Aorta (tissue), 5 donors: ENCODE measurements at regions not wholly inside any gene's neighbourhood (a gene's known extent, or its start where the extent isn't known, plus 50 kb on each side); places are given as distances from the start of the nearest gene placed in this dataset.

ENCODE experiments used
- ATAC-seq: fragments of 200-7000 bp; cut with Tn5 transposase; one replicate; pipeline ENCODE4 v1.9.1; 2022; ENCODE audit warnings: moderate library complexity; ENCODE audit not compliant: low FRiP score
- DNase-seq, 2 donors: peaks; one replicate each; pipeline ENCODE4 v3.0.0-alpha.2; 2020
- H3K27ac ChIP-seq, 2 donors: one replicate each; pipeline ENCODE4 v1.5.1; 2013; ENCODE audit warnings: low read length in 2 of 2, mild to moderate bottlenecking in 2 of 2, moderate library complexity in 2 of 2, control low read depth in 1 of 2, inconsistent platforms in 1 of 2, low read depth in 1 of 2
- H3K27me3 ChIP-seq, 2 donors: one replicate each; pipeline ENCODE4 v1.6.1; 2013; ENCODE audit warnings: control low read depth in 1 of 2, low read length in 1 of 2, mild to moderate bottlenecking in 1 of 2, moderate library complexity in 1 of 2; ENCODE audit not compliant: insufficient read depth in 2 of 2, control insufficient read depth in 1 of 2
- H3K36me3 ChIP-seq, 2 donors: one replicate each; pipeline ENCODE4 v1.6.1; 2013; ENCODE audit warnings: control low read depth in 1 of 2, low read length in 1 of 2, mild to moderate bottlenecking in 1 of 2; ENCODE audit not compliant: insufficient read depth in 2 of 2, control insufficient read depth in 1 of 2
- H3K4me1 ChIP-seq, 2 donors: one replicate each; pipeline ENCODE4 v1.6.1; 2013; ENCODE audit warnings: low read length in 2 of 2, control low read depth in 1 of 2, mild to moderate bottlenecking in 1 of 2, moderate library complexity in 1 of 2; ENCODE audit not compliant: insufficient read depth in 2 of 2, control insufficient read depth in 1 of 2
- H3K4me3 ChIP-seq, 2 donors: one replicate each; pipeline ENCODE4 v1.5.1; 2013; ENCODE audit warnings: low read length in 2 of 2, control low read depth in 1 of 2, mild to moderate bottlenecking in 1 of 2
- H3K9me3 ChIP-seq: one replicate; pipeline ENCODE4 v1.6.1; 2013; ENCODE audit warnings: mild to moderate bottlenecking, low read length; ENCODE audit not compliant: control insufficient read depth
- WGBS, 2 donors: extraction: QIAGEN DNeasy Blood & Tissue Kit; methylation state at CpG; one replicate each; pipeline ENCODE4 v1.1.7; 2013; 5-methylcytosine and 5-hydroxymethylcytosine counted together
- intact Hi-C, 2 donors: fragments of 100-400 bp; cut with DNase I; formaldehyde crosslinking; loops; one replicate each; pipeline versions ENCODE4 v1.14.2 to v1.15.0; 2022
- donor health status: healthy with polysubstance abuse.
- donor health status: Bipolar disorder and iron deficiency.
- donor health status: DM: no; HTN: no; CAD: no.
- donor health status: DM: no; HTN: no; CAD: no.
- donor health status: DM: yes; HTN: yes; CAD: no.

DNA sequence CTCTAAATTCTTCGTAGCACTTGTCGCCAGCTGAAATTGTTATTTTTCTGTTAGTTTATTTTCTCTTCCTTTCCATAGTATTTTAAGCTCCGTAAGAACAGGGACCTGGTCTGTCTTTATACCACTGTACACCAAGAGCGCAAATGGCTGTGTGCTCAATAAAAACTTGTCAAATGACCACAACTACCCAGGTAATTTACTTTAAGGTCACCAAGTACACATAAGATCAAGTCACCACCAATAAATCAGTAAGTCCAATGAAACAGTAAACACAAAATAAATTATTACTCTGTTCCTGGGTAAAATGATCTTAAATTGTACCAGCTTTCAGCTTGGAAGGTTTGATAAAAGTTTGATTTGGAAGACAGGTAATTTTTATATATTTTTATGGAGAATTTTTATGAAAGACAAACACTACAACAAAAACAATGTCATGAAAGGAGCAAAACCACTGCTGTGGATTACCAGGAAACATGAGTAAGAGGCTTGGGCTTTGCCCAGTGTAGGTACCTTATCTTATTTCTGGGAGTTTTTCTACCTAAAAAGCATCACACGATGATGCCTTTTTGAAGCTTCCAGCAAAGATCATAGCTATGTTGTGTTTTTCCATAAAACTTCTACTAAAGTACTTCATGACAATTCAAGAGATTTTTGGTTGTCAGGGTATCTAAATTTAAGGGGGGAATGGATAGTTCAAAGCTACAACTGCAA is 406.8 kb downstream of the SHQ1 start:
- DNase-seq: no peak
- 73 to 82% methylated on average over 5 of the region's 5 CpGs for WGBS, 2 donors
- no peaks in the 10 kb centered on the region for H3K9me3 ChIP-seq
- peaks cover 0 to 2% of the 10 kb centered on the region in 2 donors for H3K4me1 ChIP-seq
- no peak for ATAC-seq
- no peaks in the 10 kb centered on the region for H3K27me3 ChIP-seq
- H3K36me3 ChIP-seq: no peaks in the 10 kb centered on the region
- no peak overlapping the region for H3K4me3 ChIP-seq
- H3K27ac ChIP-seq: no peak overlapping the region
- intact Hi-C loops: loop anchor here in 1 of 2 donors (10.0 kb wide), 1 partner anchor 363 kb away; no protein-coding TSS in a partner anchor

DNA sequence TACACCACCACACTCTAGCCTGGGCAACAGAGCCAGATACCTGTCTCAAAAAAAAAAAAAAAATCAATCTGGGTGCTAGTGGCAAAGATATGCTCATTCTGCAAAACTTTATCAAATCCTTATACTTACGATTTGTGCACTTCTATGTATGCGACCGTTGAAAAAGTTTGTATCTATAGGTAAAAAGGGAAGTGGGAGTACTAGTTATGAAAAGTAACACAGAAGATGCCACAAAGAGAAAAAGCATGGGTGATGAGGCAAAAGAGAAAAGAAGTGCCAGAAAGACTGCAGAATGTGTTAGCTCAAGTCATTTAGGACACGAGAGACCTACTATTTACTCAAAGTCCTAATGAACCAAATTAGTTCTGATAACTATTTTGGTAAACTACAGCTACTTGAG is 407.8 kb downstream of the SHQ1 start:
- 94% methylated on average over 4 of the region's 4 CpGs for WGBS, 2 donors
- Histone ChIP-seq H3K36me3 (no peaks in the 10 kb centered on the region), H3K27me3 (no peaks in the 10 kb centered on the region), H3K27ac (no peak overlapping the region), H3K9me3 (no peaks in the 10 kb centered on the region), H3K4me1 (peaks cover 0 to 2% of the 10 kb centered on the region in 2 donors), H3K4me3 (no peak overlapping the region)
- no peak for ATAC-seq
- intact Hi-C loops: loop anchor here in 1 of 2 donors (10.0 kb wide), 1 partner anchor 364 kb away; no protein-coding TSS in a partner anchor
- DNase-seq: no peak

DNA sequence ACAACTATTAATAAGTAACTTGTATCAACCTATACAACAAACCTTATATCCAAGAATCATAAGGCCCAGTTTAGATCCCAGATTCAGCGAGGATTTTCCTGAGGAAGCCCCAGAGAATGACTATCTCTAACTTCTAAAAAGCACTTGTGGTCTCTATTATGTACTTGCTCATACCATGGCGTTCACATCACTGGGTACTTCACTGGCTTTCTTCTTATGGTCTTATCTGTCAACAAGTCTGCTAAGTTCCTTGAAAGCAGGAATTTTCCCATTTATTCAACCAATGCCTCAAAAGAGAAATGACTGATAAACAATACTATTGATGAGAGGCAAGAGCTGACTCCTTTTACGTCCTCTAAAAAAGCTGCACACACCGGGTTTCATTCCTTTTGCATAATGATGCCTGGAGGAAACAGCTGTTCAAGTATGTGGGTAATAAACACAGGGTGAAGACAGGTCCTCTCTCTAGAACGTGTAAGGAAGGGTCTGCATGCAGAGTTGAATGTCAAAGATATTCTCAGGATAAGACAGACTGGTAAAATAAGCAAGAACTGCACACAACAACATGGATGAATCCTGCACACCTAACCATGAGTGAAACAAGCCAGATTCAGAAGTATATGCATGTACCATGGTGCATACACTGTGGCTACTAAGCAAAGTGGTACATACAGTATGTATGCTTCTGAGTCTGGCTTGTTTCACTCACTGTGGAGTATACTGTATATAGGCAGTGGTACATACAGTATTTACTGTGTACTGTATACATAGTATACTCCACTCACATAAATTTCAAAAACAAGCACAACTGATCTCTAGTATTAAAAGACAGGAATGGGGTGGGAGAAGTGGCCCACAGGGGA is 408.7 kb downstream of the SHQ1 start:
- Histone ChIP-seq H3K36me3 (no peaks in the 10 kb centered on the region), H3K27ac (no peak overlapping the region), H3K4me3 (no peak overlapping the region), H3K9me3 (no peaks in the 10 kb centered on the region), H3K4me1 (peaks cover 0 to 2% of the 10 kb centered on the region in 2 donors), H3K27me3 (no peaks in the 10 kb centered on the region)
- intact Hi-C loops: loop anchor here in 1 of 2 donors (10.0 kb wide), 1 partner anchor 365 kb away; no protein-coding TSS in a partner anchor
- WGBS, 2 donors: 55 to 75% methylated on average over 5 of the region's 5 CpGs
- ATAC-seq: no peak
- DNase-seq: no peak

DNA sequence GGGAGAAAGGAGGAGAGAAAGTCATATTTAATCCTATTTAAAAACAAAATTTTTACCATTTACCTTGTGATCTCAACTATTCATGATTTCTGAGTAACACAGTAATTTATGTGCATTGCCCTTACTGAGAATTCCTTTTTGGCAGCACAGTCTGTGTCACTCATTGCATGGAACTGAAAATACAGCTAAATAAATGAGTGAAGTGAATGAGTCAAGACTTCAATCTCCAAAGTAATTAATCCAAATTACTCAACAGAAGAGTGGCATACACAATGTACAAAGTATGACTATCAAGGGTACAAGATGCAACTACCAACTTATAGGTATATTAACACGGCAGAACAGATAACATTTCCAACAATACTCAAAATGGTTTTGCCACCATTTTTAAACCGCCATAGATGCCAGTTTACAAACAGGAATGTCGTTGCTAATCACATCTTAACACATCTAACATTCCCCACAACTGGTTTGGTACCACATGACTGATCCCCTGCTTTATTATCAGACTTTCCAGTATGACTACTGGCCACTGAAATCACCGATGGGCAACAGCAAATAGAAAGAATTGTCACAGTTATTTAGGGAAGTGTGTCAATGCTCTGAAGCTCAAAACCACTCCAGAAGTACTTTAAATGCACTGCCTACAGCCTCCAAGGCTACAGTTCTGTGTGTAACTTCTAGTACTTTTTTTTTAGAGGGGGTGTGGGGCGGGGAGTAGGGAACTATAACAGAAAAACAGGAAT is 410.4 kb downstream of the SHQ1 start:
- Histone ChIP-seq H3K4me1 (peaks cover 0 to 2% of the 10 kb centered on the region in 2 donors), H3K27me3 (no peaks in the 10 kb centered on the region), H3K27ac (no peak overlapping the region), H3K4me3 (no peak overlapping the region), H3K36me3 (no peaks in the 10 kb centered on the region), H3K9me3 (no peaks in the 10 kb centered on the region)
- intact Hi-C loops: no loop called here
- DNase-seq (no peak), ATAC-seq (no peak)
- WGBS, 2 donors: 83 to 84% methylated on average over 5 of the region's 5 CpGs

DNA sequence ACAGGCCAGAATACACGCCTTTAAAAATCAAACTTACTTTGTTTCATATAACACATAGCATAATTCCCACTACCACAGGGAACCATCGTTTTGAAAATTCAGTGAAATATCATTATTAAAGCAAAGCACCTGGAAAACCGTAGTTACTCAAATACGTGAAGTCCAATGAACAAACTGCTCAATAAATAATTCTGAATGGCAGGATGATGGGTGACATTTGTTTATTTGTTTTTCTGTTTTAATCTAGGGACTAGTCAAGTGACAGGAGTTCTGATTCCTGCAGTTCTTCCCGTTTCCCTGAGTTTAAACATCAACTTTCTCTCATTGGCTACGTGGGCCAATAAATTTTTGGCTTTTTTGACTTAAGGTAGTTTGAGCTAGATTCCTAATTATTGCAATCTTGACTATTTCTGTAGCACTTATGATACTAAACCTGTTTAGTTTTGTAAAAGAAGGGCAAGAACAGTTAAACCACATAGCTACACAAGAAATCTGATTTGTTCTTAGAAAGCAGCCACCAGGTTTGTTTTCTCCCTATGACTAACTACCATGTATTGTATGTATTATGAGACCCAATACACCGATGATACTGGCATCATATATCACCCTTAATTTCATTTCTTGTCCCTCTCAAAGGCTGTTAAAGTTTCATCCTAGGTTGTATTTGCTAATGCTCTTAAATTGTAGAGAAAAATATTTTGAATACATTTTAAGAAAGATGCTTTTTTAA is 411.2 kb downstream of the SHQ1 start:
- Histone ChIP-seq H3K4me3 (no peak overlapping the region), H3K4me1 (peaks cover 0 to 2% of the 10 kb centered on the region in 2 donors), H3K36me3 (no peaks in the 10 kb centered on the region), H3K9me3 (no peaks in the 10 kb centered on the region), H3K27ac (no peak overlapping the region), H3K27me3 (no peaks in the 10 kb centered on the region)
- DNase-seq (no peak), ATAC-seq (no peak)
- intact Hi-C loops: no loop called here
- WGBS, 2 donors: 51 to 65% methylated on average over 7 of the region's 7 CpGs

DNA sequence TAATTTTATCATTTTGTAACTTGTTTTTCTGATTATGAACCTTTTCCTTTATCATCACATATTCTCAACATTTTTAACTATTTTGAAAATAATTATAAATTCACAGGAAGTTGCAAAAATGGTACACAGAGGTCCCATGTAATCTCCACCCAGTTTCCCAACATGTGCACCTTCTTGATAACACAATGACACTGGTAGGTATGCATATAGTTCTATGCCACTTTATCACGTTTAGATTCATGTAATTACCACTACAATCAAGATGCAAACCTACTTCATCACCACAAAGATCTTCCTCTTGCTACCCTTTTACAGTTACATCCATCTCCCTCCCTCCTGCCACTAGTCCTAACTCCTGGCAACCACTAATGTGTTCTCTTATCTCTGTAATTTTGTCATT is 413.9 kb downstream of the SHQ1 start:
- 67 to 78% methylated on average over 1 of the region's 1 CpG for WGBS, 2 donors
- intact Hi-C loops: no loop called here
- H3K4me3 ChIP-seq: no peak overlapping the region
- no peak for ATAC-seq
- no peaks in the 10 kb centered on the region for H3K27me3 ChIP-seq
- H3K4me1 ChIP-seq: no peaks in the 10 kb centered on the region
- no peak for DNase-seq
- H3K36me3 ChIP-seq: no peaks in the 10 kb centered on the region
- no peaks in the 10 kb centered on the region for H3K9me3 ChIP-seq
- H3K27ac ChIP-seq: no peak overlapping the region

DNA sequence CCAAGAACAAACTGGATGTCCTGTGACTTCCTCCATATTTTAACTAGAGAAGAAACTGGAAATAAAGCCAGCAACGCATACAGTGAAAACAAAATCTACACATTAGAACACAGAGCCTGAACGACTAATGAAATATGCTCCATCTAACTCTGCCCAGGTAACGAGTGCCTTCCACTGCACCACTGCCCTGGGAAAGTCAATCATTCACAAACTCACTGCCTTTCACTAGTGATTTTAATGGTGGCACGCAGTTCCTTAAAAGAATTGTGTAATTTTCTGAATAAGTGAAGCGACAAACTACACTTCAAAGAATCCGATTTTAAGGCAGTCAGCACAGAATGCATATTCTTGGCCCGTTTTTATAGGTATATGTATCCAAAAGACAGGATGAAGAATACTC is 416.0 kb downstream of the SHQ1 start:
- intact Hi-C loops: no loop called here
- 95% methylated on average over 7 of the region's 7 CpGs for WGBS, 2 donors
- no peak for DNase-seq

More for the DNA sequence above, 416.0 kb downstream of the SHQ1 start:
- H3K4me1 ChIP-seq: peaks cover 0 to 3% of the 10 kb centered on the region in 2 donors
- no peak overlapping the region for H3K4me3 ChIP-seq
- H3K9me3 ChIP-seq: no peaks in the 10 kb centered on the region
- no peak for ATAC-seq
- no peak overlapping the region for H3K27ac ChIP-seq
- no peaks in the 10 kb centered on the region for H3K27me3 ChIP-seq
- H3K36me3 ChIP-seq: no peaks in the 10 kb centered on the region
